Large intestine (tissue), 3 donors: ENCODE measurements at regions not wholly inside any gene's neighbourhood (a gene's known extent, or its start where the extent isn't known, plus 50 kb on each side); places are given as distances from the start of the nearest gene placed in this dataset.

Experiments used
- DNase-seq, 2 donors: peaks; one replicate each; pipeline versions ENCODE4 v3.0.0 to v3.0.0-alpha.2; 2013
- H3K27ac ChIP-seq: one replicate; pipeline ENCODE4 v1.5.1; 2013; ENCODE audit warnings: low read length
- H3K27me3 ChIP-seq: 2 replicates; pipeline ENCODE4 v1.6.1; 2013; ENCODE audit warnings: low read length; ENCODE audit not compliant: control insufficient read depth, insufficient read depth
- H3K36me3 ChIP-seq: 2 replicates; pipeline ENCODE4 v1.6.1; 2013; ENCODE audit warnings: low read length; ENCODE audit not compliant: control insufficient read depth, insufficient read depth
- H3K4me1 ChIP-seq: one replicate; pipeline ENCODE4 v1.6.1; 2013; ENCODE audit warnings: low read length; ENCODE audit not compliant: control insufficient read depth, insufficient read depth
- H3K4me3 ChIP-seq: one replicate; pipeline ENCODE4 v1.5.1; 2013; ENCODE audit warnings: low read length
- H3K9me3 ChIP-seq: one replicate; pipeline ENCODE4 v1.6.1; 2013; ENCODE audit warnings: mild to moderate bottlenecking, low read depth, low read length, moderate library complexity; ENCODE audit not compliant: control insufficient read depth
- WGBS: methylation state at CpG from one replicate; pipeline ENCODE4 v1.1.5; 2013; ENCODE audit warnings: low lambda C conversion rate; ENCODE audit not compliant: insufficient coverage; 5-methylcytosine and 5-hydroxymethylcytosine counted together

GRCh38 chr1:5548266-5548665, 444.0 kb downstream of the NPHP4 start:
- H3K4me1 ChIP-seq = no peaks in the 10 kb centered on the region
- DNase-seq = no peak

GRCh38 chr1:5543235-5543634, 449.0 kb downstream of the NPHP4 start:
- no peaks in the 10 kb centered on the region for H3K9me3 ChIP-seq
- H3K36me3 ChIP-seq = no peaks in the 10 kb centered on the region
- no peaks in the 10 kb centered on the region for H3K27me3 ChIP-seq
- no peaks in the 10 kb centered on the region for H3K4me1 ChIP-seq
- H3K27ac ChIP-seq = no peak overlapping the region
- WGBS = 50% methylated on average over 2 of the region's 5 CpGs
- no peak overlapping the region for H3K4me3 ChIP-seq
- no peak for DNase-seq

More at GRCh38 chr1:5548266-5548665, 444.0 kb downstream of the NPHP4 start:
- no peak overlapping the region for H3K4me3 ChIP-seq
- H3K27ac ChIP-seq = no peak overlapping the region
- H3K36me3 ChIP-seq = no peaks in the 10 kb centered on the region
- no peaks in the 10 kb centered on the region for H3K9me3 ChIP-seq
- H3K27me3 ChIP-seq = no peaks in the 10 kb centered on the region

- Histone ChIP-seq H3K4me1 (no peaks in the 10 kb centered on the region), H3K9me3 (no peaks in the 10 kb centered on the region), H3K27me3 (no peaks in the 10 kb centered on the region), H3K4me3 (no peak overlapping the region), H3K36me3 (no peaks in the 10 kb centered on the region), H3K27ac (no peak overlapping the region)
- DNase-seq = no peak
- WGBS = no CpG with 5 or more reads among the region's 3 CpGs
Measured at GRCh38 chr1:5532811-5533210, 459.4 kb downstream of the NPHP4 start.

- Histone ChIP-seq H3K27me3 (peaks cover 3% of the 10 kb centered on the region), H3K9me3 (no peaks in the 10 kb centered on the region), H3K4me3 (no peak overlapping the region), H3K36me3 (no peaks in the 10 kb centered on the region), H3K4me1 (no peaks in the 10 kb centered on the region), H3K27ac (no peak overlapping the region)
- no peak for DNase-seq
- WGBS = no CpG with 5 or more reads among the region's 19 CpGs
Measured at GRCh38 chr1:5526822-5527551, 465.2 kb downstream of the NPHP4 start.

- no peaks in the 10 kb centered on the region for H3K9me3 ChIP-seq
- no peak for DNase-seq
- no CpG with 5 or more reads among the region's 8 CpGs for WGBS
- no peak overlapping the region for H3K27ac ChIP-seq
- H3K36me3 ChIP-seq = no peaks in the 10 kb centered on the region
- no peaks in the 10 kb centered on the region for H3K4me1 ChIP-seq
- H3K27me3 ChIP-seq = peaks cover 3% of the 10 kb centered on the region
- H3K4me3 ChIP-seq = no peak overlapping the region
Measured at GRCh38 chr1:5526385-5526750, 465.9 kb downstream of the NPHP4 start.

- no CpG with 5 or more reads among the region's 27 CpGs for WGBS
- no peak for DNase-seq
Measured at GRCh38 chr1:5525597-5526384, 466.4 kb downstream of the NPHP4 start.

GRCh38 chr1:5522531-5523145, 469.6 kb downstream of the NPHP4 start:
- no peak overlapping the region for H3K27ac ChIP-seq
- no peaks in the 10 kb centered on the region for H3K36me3 ChIP-seq
- H3K9me3 ChIP-seq = no peaks in the 10 kb centered on the region
- 33% methylated on average over 1 of the region's 14 CpGs for WGBS
- no peak overlapping the region for H3K4me3 ChIP-seq
- H3K4me1 ChIP-seq = no peaks in the 10 kb centered on the region
- no peak for DNase-seq
- H3K27me3 ChIP-seq = peaks cover 3% of the 10 kb centered on the region

More at GRCh38 chr1:5525597-5526384, 466.4 kb downstream of the NPHP4 start:
- H3K36me3 ChIP-seq = no peaks in the 10 kb centered on the region
- no peak overlapping the region for H3K4me3 ChIP-seq
- peaks cover 3% of the 10 kb centered on the region for H3K27me3 ChIP-seq
- no peaks in the 10 kb centered on the region for H3K9me3 ChIP-seq
- no peak overlapping the region for H3K27ac ChIP-seq
- no peaks in the 10 kb centered on the region for H3K4me1 ChIP-seq

GRCh38 chr1:5519366-5520135, 472.7 kb downstream of the NPHP4 start:
- H3K27ac ChIP-seq = no peak overlapping the region
- no CpG with 5 or more reads among the region's 10 CpGs for whole genome bisulfite sequencing

GRCh38 chr1:5516756-5517155, 475.5 kb downstream of the NPHP4 start:
- no CpG with 5 or more reads among the region's 10 CpGs for WGBS
- H3K36me3 ChIP-seq = no peaks in the 10 kb centered on the region
- H3K27ac ChIP-seq = no peak overlapping the region
- H3K4me3 ChIP-seq = no peak overlapping the region
- H3K4me1 ChIP-seq = no peaks in the 10 kb centered on the region
- H3K9me3 ChIP-seq = no peaks in the 10 kb centered on the region
- no peaks in the 10 kb centered on the region for H3K27me3 ChIP-seq
- no peak for DNase-seq

More at GRCh38 chr1:5519366-5520135, 472.7 kb downstream of the NPHP4 start:
- H3K4me1 ChIP-seq = no peaks in the 10 kb centered on the region
- no peak overlapping the region for H3K4me3 ChIP-seq
- H3K27me3 ChIP-seq = peaks cover 3% of the 10 kb centered on the region
- DNase-seq = no peak
- no peaks in the 10 kb centered on the region for H3K36me3 ChIP-seq
- H3K9me3 ChIP-seq = no peaks in the 10 kb centered on the region

GRCh38 chr1:5515501-5515900, 476.7 kb downstream of the NPHP4 start:
- no CpG with 5 or more reads among the region's 6 CpGs for WGBS
- DNase-seq = no peak
- Histone ChIP-seq H3K27me3 (no peaks in the 10 kb centered on the region), H3K36me3 (no peaks in the 10 kb centered on the region), H3K4me3 (no peak overlapping the region), H3K9me3 (no peaks in the 10 kb centered on the region), H3K27ac (no peak overlapping the region), H3K4me1 (no peaks in the 10 kb centered on the region)
